Stimulated activated CD8-positive, alpha-beta memory T cell treated with anti-CD3 and anti-CD28 coated beads, Interleukin-4, amount 100 ng/mL, for 48 hours (primary cell): ENCODE measurements at regions not wholly inside any gene's neighbourhood (a gene's known extent, or its start where the extent isn't known, plus 50 kb on each side); places are given as distances from the start of the nearest gene placed in this dataset.

Source experiments
- DNase-seq: peaks from one replicate; pipeline ENCODE4 v3.0.0-alpha.2; 2020

GRCh38 chr15:96011136-96011535, 319.4 kb upstream of the NR2F2 start:
- no peak for DNase-seq

- no peak for DNase-seq
These were observed 315.6 kb upstream of the NR2F2 start for GRCh38 chr15:96014939-96015338.

- no peak for DNase-seq
These were observed 311.4 kb upstream of the NR2F2 start for GRCh38 chr15:96019114-96019513.

- no peak for DNase-seq
These were observed 310.4 kb upstream of the NR2F2 start for GRCh38 chr15:96020133-96020532.

- no peak for DNase-seq
These were observed 309.7 kb upstream of the NR2F2 start for GRCh38 chr15:96020797-96021196.

GRCh38 chr15:96023081-96023480, 307.4 kb upstream of the NR2F2 start:
- DNase-seq: no peak

GRCh38 chr15:96027501-96027900, 303.0 kb upstream of the NR2F2 start:
- DNase-seq: no peak

- no peak for DNase-seq
These were observed 301.9 kb upstream of the NR2F2 start for GRCh38 chr15:96028620-96029019.

GRCh38 chr15:96029172-96029571, 301.3 kb upstream of the NR2F2 start:
- no peak for DNase-seq

GRCh38 chr15:96031426-96032110, 298.9 kb upstream of the NR2F2 start:
- no peak for DNase-seq

GRCh38 chr15:96035091-96035490, 295.4 kb upstream of the NR2F2 start:
- DNase-seq: no peak

GRCh38 chr15:96035635-96036034, 294.9 kb upstream of the NR2F2 start:
- DNase-seq: no peak

GRCh38 chr15:96037584-96037983, 292.9 kb upstream of the NR2F2 start:
- DNase-seq: no peak

- no peak for DNase-seq
These were observed 292.4 kb upstream of the NR2F2 start for GRCh38 chr15:96038131-96038530.

- DNase-seq: no peak
These were observed 291.9 kb upstream of the NR2F2 start for GRCh38 chr15:96038650-96039049.

GRCh38 chr15:96041982-96042733, 288.3 kb upstream of the NR2F2 start:
- no peak for DNase-seq

GRCh38 chr15:96042734-96043224, 287.7 kb upstream of the NR2F2 start:
- DNase-seq: no peak

GRCh38 chr15:96043591-96044171, 286.8 kb upstream of the NR2F2 start:
- DNase-seq: no peak

GRCh38 chr15:96046620-96047240, 283.8 kb upstream of the NR2F2 start:
- DNase-seq: no peak

- no peak for DNase-seq
These were observed 283.1 kb upstream of the NR2F2 start for GRCh38 chr15:96047255-96047931.

GRCh38 chr15:96049323-96049722, 281.2 kb upstream of the NR2F2 start:
- DNase-seq: no peak

GRCh38 chr15:96049766-96050165, 280.7 kb upstream of the NR2F2 start:
- DNase-seq: no peak

GRCh38 chr15:96051598-96051997, 278.9 kb upstream of the NR2F2 start:
- no peak for DNase-seq
